GM12874 (cell line): ENCODE measurements at regions not wholly inside any gene's neighbourhood (a gene's known extent, or its start where the extent isn't known, plus 50 kb on each side); places are given as distances from the start of the nearest gene placed in this dataset.

ENCODE experiments used
- TF ChIP-seq, protein P1 (sequence below): IDR thresholded peaks from 2 replicates; pipeline ENCODE4 v1.5.1; 2011; ENCODE audit warnings: low read depth, mild to moderate bottlenecking, control low read depth, low read length, moderate library complexity; ENCODE audit not compliant: insufficient read depth

- TF ChIP-seq, protein P1, sequence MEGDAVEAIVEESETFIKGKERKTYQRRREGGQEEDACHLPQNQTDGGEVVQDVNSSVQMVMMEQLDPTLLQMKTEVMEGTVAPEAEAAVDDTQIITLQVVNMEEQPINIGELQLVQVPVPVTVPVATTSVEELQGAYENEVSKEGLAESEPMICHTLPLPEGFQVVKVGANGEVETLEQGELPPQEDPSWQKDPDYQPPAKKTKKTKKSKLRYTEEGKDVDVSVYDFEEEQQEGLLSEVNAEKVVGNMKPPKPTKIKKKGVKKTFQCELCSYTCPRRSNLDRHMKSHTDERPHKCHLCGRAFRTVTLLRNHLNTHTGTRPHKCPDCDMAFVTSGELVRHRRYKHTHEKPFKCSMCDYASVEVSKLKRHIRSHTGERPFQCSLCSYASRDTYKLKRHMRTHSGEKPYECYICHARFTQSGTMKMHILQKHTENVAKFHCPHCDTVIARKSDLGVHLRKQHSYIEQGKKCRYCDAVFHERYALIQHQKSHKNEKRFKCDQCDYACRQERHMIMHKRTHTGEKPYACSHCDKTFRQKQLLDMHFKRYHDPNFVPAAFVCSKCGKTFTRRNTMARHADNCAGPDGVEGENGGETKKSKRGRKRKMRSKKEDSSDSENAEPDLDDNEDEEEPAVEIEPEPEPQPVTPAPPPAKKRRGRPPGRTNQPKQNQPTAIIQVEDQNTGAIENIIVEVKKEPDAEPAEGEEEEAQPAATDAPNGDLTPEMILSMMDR = no peak
These were observed 227.9 kb downstream of the BCAS1 start for GRCh38 chr20:53842301-53843099.

- TF ChIP-seq, protein P1 = no peak
These were observed 228.7 kb downstream of the BCAS1 start for GRCh38 chr20:53841741-53842140.

GRCh38 chr20:53840532-53840931, 229.9 kb downstream of the BCAS1 start:
- TF ChIP-seq, protein P1 = no peak

DNA sequence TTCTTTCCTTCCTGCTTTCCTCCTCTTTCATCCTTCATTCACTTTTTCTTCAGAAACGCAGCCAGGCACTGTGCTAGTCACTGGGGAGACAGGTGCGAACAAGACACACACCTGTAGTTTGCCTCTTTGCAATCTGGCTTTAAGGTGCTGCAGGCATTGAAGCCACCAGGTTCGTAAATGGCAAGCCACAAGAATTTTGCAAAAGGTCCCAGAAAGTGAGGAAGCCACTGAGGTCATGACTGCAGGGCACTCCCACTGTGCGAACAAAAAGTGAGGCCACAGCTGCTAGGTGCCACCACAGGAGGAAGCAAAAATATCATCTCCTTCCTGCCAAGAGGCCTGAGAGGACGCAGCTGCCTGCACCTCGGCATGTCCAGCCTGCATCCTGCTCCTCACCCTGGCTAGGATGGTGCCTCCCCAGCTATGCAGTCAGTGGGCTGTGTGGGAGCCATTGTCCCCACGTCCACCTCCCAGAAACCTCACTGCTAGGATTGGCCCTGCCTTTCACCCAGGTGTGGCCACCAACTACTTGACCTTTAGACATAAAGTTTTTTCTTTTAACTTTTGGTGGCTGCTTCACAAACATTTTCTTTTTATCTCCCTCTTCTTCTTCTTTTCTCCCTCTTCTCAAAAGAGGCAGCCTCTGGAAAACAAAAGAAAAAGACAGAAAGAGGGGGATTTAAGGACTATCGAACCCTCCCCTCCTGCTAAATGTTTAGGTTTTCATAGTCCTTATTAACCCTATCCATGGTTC, 230.8 kb downstream of the BCAS1 start:
- TF ChIP-seq, protein P1 = no peak

DNA sequence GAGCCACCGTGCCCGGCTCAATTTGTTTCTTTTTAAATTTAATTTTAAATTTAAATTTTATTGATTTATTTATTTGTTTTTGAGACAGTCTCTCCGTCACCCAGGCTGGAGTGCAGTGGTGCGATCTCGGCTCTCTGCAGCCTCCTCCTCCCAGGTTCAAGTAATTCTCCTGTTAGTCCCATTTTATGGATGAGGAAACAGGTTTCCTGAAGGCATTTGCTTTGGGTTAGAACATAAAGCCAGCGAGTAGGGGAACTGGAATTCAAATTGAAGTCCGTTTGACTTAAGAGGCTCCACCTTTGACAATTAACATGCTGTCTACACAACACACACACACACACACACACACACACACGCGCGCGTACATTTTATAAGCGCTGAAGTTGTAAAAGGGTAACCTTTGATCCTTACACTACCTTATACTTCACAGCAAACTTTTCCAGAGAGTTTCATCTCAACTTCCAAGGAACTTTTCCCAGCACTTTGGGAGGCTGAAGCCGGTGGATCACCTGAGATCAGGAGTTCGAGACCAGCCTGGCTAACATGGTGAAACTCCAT, 232.0 kb downstream of the BCAS1 start:
- TF ChIP-seq, protein P1 = no peak

GRCh38 chr20:53837126-53837826, 233.1 kb downstream of the BCAS1 start:
- TF ChIP-seq, protein P1 = no peak

- TF ChIP-seq, protein P1 = no peak
These were observed 235.6 kb downstream of the BCAS1 start for GRCh38 chr20:53834749-53835148.
